Fibroblast of lung (primary cell): ENCODE measurements at regions not wholly inside any gene's neighbourhood (a gene's known extent, or its start where the extent isn't known, plus 50 kb on each side); places are given as distances from the start of the nearest gene placed in this dataset.
"Not testable (repeated sequence)": the region's sequence is repeated elsewhere in the genome, so short reads cannot be mapped to it uniquely, and the experiment has no call there.

Source experiments
- CTCF ChIP-seq, 2 donors: IDR thresholded peaks in 1 of 2; conservative IDR thresholded peaks in 1 of 2; 1 replicate in 1 of 2; 2 replicates in 1 of 2; pipeline ENCODE4 v1.5.1; 2011 to 2012; ENCODE audit warnings: low read length in 2 of 2, control low read depth in 1 of 2, inconsistent platforms in 1 of 2, low read depth in 1 of 2, mild to moderate bottlenecking in 1 of 2
- EZH2 ChIP-seq: IDR thresholded peaks from 2 replicates; pipeline ENCODE4 v1.5.1; 2012; ENCODE audit warnings: low read length, control low read depth, mild to moderate bottlenecking; ENCODE audit errors: missing control alignments

DNA sequence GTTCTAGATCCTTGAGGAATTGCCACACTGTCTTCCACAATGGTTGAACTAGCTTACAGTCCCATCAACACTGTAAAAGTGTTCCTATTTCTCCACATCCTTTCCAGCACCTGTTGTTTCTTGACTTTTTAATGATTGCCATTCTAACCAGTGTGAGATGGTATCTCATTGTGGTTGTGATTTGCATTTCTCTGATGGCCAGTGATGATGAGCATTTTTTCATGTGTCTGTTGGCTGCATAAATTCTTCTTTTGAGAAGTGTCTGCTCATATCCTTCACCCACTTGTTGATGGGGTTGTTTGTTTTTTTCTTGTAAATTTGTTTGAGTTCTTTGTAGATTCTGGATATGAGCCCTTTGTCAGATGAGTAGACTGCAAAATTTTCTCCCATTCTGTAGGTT is 129.0 kb upstream of the HMGN3 start:
- not testable (repeated sequence) for TF ChIP-seq CTCF (conservative IDR thresholded peaks at IDR 0.05 in 1 of 2, IDR thresholded peaks at IDR 0.05 in 1 of 2; ENCODE audit: low read depth in 1 of 2, low read length in 2 of 2); EZH2
